OCI-LY3 (cell line): ENCODE measurements at regions not wholly inside any gene's neighbourhood (a gene's known extent, or its start where the extent isn't known, plus 50 kb on each side); places are given as distances from the start of the nearest gene placed in this dataset.
"Not testable (repeated sequence)": the region's sequence is repeated elsewhere in the genome, so short reads cannot be mapped to it uniquely, and the experiment has no call there.

ENCODE experiments used
- EZH2phosphoT487 ChIP-seq: fragments of 200-600 bp; shearing (Covaris generic); IDR thresholded peaks from 2 replicates; pipeline ENCODE4 v1.6.1; 2018; ENCODE audit warnings: antibody characterized with exemption, mixed run types, low read depth
- TF ChIP-seq, protein P1 (sequence below): fragments of 200-600, 300-600 bp; sonication (generic); IDR thresholded peaks from 2 replicates; pipeline ENCODE4 v1.5.1; 2014; ENCODE audit warnings: antibody characterized with exemption, low read length, low read depth

DNA sequence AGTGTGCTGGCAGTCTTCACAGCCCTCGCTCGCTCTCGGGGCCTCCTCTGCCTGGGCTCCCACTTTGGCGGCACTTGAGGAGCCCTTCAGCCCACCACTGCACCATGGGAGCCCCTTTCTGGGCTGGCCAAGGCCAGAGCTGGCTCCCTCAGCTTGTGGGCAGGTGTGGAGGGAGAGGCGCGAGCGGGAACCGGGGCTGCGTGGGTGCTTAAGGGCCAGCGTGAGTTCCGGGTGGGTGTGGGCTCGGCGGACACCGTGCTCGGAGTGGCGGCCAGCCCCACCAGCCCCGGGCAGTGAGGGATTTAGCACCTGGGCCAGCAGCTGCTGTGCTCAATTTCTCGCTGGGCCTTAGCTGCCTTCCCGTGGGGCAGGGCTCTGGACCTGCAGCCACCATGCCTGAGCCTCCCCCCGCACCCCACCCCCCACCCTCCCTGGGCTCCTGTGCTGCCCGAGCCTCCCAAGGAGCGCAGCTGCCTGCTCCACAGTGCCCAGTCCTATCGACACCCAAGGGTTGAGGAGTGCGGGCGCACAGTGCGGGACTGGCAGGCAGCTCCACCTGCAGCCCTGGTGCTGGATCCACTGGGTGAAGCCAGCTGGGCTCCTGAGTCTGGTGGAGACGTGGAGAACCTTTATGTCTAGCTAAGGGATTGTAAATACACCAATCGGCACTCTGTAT is 684.4 kb upstream of the GOLIM4 start:
- TF ChIP-seq, protein P1, sequence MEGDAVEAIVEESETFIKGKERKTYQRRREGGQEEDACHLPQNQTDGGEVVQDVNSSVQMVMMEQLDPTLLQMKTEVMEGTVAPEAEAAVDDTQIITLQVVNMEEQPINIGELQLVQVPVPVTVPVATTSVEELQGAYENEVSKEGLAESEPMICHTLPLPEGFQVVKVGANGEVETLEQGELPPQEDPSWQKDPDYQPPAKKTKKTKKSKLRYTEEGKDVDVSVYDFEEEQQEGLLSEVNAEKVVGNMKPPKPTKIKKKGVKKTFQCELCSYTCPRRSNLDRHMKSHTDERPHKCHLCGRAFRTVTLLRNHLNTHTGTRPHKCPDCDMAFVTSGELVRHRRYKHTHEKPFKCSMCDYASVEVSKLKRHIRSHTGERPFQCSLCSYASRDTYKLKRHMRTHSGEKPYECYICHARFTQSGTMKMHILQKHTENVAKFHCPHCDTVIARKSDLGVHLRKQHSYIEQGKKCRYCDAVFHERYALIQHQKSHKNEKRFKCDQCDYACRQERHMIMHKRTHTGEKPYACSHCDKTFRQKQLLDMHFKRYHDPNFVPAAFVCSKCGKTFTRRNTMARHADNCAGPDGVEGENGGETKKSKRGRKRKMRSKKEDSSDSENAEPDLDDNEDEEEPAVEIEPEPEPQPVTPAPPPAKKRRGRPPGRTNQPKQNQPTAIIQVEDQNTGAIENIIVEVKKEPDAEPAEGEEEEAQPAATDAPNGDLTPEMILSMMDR: not testable (repeated sequence)
- TF ChIP-seq EZH2phosphoT487: not testable (repeated sequence)
